Tibial nerve (tissue), 4 donors: ENCODE measurements at regions not wholly inside any gene's neighbourhood (a gene's known extent, or its start where the extent isn't known, plus 50 kb on each side); places are given as distances from the start of the nearest gene placed in this dataset.

Experiments
- DNase-seq, 2 donors: peaks; one replicate each; pipeline ENCODE4 v3.0.0-alpha.2; 2019; ENCODE audit warnings: low spot score in 2 of 2
- H3K27ac ChIP-seq, 4 donors: fragments of 200-600 bp; sonication (generic) in 3 of 4; one replicate each; pipeline ENCODE4 v1.5.1; 2017 to 2019; ENCODE audit warnings: mild to moderate bottlenecking in 1 of 4
- H3K27me3 ChIP-seq, 2 donors: fragments of 200-600 bp; sonication (generic) in 1 of 2; one replicate each; pipeline versions ENCODE4 v1.5.1 to v1.6.0; 2017 to 2019
- H3K36me3 ChIP-seq, 3 donors: fragments of 200-600 bp; sonication (generic); one replicate each; pipeline ENCODE4 v1.5.1; 2018 to 2019
- H3K4me1 ChIP-seq, 4 donors: fragments of 200-600 bp; sonication (generic) in 3 of 4; one replicate each; pipeline ENCODE4 v1.5.1; 2017 to 2019
- H3K4me3 ChIP-seq, 4 donors: fragments of 200-600 bp; sonication (generic) in 3 of 4; one replicate each; pipeline ENCODE4 v1.5.1; 2017 to 2019; ENCODE audit warnings: mild to moderate bottlenecking in 1 of 4, moderate library complexity in 1 of 4
- H3K9me3 ChIP-seq, 4 donors: fragments of 200-600 bp; sonication (generic) in 3 of 4; one replicate each; pipeline ENCODE4 v1.5.1; 2017 to 2019
- CTCF ChIP-seq, 5 experiments: fragments of 200-600 bp in 3 of 5; fragments of 450-650 bp in 2 of 5; sonication (generic) in 3 of 5; IDR thresholded peaks; one replicate each; pipeline ENCODE4 v1.5.1; 2016 to 2019; ENCODE audit warnings: antibody characterized with exemption in 5 of 5, mild to moderate bottlenecking in 3 of 5, moderate library complexity in 2 of 5
- EP300 ChIP-seq, 2 donors: sonication (generic); formaldehyde crosslinking; IDR thresholded peaks; one replicate each; pipeline ENCODE4 v1.6.1; 2017; ENCODE audit warnings: antibody characterized with exemption in 2 of 2, mild to moderate bottlenecking in 1 of 2
- POLR2A ChIP-seq, 2 donors: fragments of 450-650 bp; IDR thresholded peaks; one replicate each; pipeline ENCODE4 v1.6.1; 2017; ENCODE audit warnings: antibody characterized with exemption in 2 of 2, mild to moderate bottlenecking in 2 of 2, moderate library complexity in 2 of 2
- WGBS, 2 donors: methylation state at CpG; one replicate each; pipeline ENCODE4 v1.1.5; 2018; 5-methylcytosine and 5-hydroxymethylcytosine counted together

GRCh38 chr1:79220509-79220908 is 214.0 kb upstream of the ADGRL4 start:
- H3K27ac ChIP-seq, result no peak overlapping the region
- H3K36me3 ChIP-seq, result no peaks in the 10 kb centered on the region
- no peaks in the 10 kb centered on the region for H3K27me3 ChIP-seq
- WGBS, 2 donors, result 89 to 90% methylated on average over 2 of the region's 2 CpGs
- no peaks in the 10 kb centered on the region for H3K4me1 ChIP-seq
- DNase-seq, result no peak
- TF ChIP-seq CTCF (IDR thresholded peaks at IDR 0.05), result no peak
- no peak for TF ChIP-seq EP300 (IDR thresholded peaks at IDR 0.05)
- TF ChIP-seq POLR2A (IDR thresholded peaks at IDR 0.05), result no peak
- H3K9me3 ChIP-seq, result peaks cover 0 to 10% (median 2%) of the 10 kb centered on the region in 4 donors
- H3K4me3 ChIP-seq, result no peak overlapping the region

- Histone ChIP-seq H3K4me1 (no peaks in the 10 kb centered on the region), H3K36me3 (no peaks in the 10 kb centered on the region), H3K4me3 (no peak overlapping the region), H3K27ac (no peak overlapping the region), H3K27me3 (no peaks in the 10 kb centered on the region), H3K9me3 (peaks cover 0 to 2% (median under 1%) of the 10 kb centered on the region in 4 donors)
- TF ChIP-seq CTCF (IDR thresholded peaks at IDR 0.05), result no peak
- TF ChIP-seq POLR2A (IDR thresholded peaks at IDR 0.05), result no peak
- TF ChIP-seq EP300 (IDR thresholded peaks at IDR 0.05), result no peak
- 94% methylated on average over 4 of the region's 4 CpGs for WGBS, 2 donors
- DNase-seq, result no peak
These were observed 208.8 kb upstream of the ADGRL4 start for GRCh38 chr1:79215311-79215710.

- no peak for TF ChIP-seq POLR2A (IDR thresholded peaks at IDR 0.05)
- no peak for TF ChIP-seq CTCF (IDR thresholded peaks at IDR 0.05)
- no peak for TF ChIP-seq EP300 (IDR thresholded peaks at IDR 0.05)
- no peaks in the 10 kb centered on the region for H3K36me3 ChIP-seq
These were observed 201.3 kb upstream of the ADGRL4 start for GRCh38 chr1:79207786-79208185.

GRCh38 chr1:79207331-79207730 is 200.8 kb upstream of the ADGRL4 start:
- TF ChIP-seq POLR2A (IDR thresholded peaks at IDR 0.05), result no peak
- TF ChIP-seq CTCF (IDR thresholded peaks at IDR 0.05), result no peak
- TF ChIP-seq EP300 (IDR thresholded peaks at IDR 0.05), result no peak
- H3K27me3 ChIP-seq, result no peaks in the 10 kb centered on the region
- no peak overlapping the region for H3K4me3 ChIP-seq
- H3K27ac ChIP-seq, result no peak overlapping the region
- H3K36me3 ChIP-seq, result no peaks in the 10 kb centered on the region
- no peak for DNase-seq
- no peaks in the 10 kb centered on the region for H3K9me3 ChIP-seq
- no peaks in the 10 kb centered on the region for H3K4me1 ChIP-seq
- WGBS, 2 donors, result 89 to 93% methylated on average over 5 of the region's 5 CpGs

More at GRCh38 chr1:79207786-79208185, 201.3 kb upstream of the ADGRL4 start:
- WGBS, 2 donors, result 73 to 75% methylated on average over 4 of the region's 4 CpGs
- Histone ChIP-seq H3K4me3 (no peak overlapping the region), H3K27ac (no peak overlapping the region), H3K27me3 (no peaks in the 10 kb centered on the region), H3K4me1 (no peaks in the 10 kb centered on the region), H3K9me3 (no peaks in the 10 kb centered on the region)
- no peak for DNase-seq

GRCh38 chr1:79204779-79205479 is 198.4 kb upstream of the ADGRL4 start:
- no peak overlapping the region for H3K4me3 ChIP-seq
- TF ChIP-seq EP300 (IDR thresholded peaks at IDR 0.05), result no peak
- no peak for TF ChIP-seq POLR2A (IDR thresholded peaks at IDR 0.05)
- no peak for TF ChIP-seq CTCF (IDR thresholded peaks at IDR 0.05)
- H3K4me1 ChIP-seq, result no peaks in the 10 kb centered on the region
- no peaks in the 10 kb centered on the region for H3K27me3 ChIP-seq
- H3K9me3 ChIP-seq, result no peaks in the 10 kb centered on the region
- H3K36me3 ChIP-seq, result no peaks in the 10 kb centered on the region
- no peak overlapping the region for H3K27ac ChIP-seq
- no peak for DNase-seq
- WGBS, 2 donors, result 51 to 61% methylated on average over 4 of the region's 4 CpGs
